ENCODE measurements at regions not wholly inside any gene's neighbourhood (a gene's known extent, or its start where the extent isn't known, plus 50 kb on each side); places are given as distances from the start of the nearest gene placed in this dataset.

DNA sequence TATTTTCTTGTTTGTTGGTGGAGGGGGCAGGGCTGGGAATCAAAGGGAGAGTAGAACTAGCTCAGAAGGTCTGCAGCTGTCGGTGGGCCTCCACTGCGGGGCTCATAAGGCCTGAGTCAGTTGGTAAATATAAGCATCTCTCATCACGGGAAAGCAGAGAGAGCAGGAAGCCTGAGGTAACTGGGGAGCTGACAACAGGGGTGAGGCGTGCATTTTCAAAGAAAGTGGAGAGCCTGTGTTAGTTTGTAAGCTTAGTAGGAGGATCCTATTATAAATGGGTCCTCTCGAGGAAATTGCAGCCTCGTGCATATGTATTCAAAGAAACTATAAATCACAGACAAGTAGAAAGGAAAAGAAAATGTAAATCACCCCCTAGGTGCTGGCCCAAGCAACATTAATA lies 221.0 kb upstream of the CDH13 start:
- H3K4me3 ChIP-seq (ENCODE audit: low read depth, low read length): no peak overlapping the region
- no peak for DNase-seq (ENCODE audit: low read depth)
- TF ChIP-seq, protein P1, sequence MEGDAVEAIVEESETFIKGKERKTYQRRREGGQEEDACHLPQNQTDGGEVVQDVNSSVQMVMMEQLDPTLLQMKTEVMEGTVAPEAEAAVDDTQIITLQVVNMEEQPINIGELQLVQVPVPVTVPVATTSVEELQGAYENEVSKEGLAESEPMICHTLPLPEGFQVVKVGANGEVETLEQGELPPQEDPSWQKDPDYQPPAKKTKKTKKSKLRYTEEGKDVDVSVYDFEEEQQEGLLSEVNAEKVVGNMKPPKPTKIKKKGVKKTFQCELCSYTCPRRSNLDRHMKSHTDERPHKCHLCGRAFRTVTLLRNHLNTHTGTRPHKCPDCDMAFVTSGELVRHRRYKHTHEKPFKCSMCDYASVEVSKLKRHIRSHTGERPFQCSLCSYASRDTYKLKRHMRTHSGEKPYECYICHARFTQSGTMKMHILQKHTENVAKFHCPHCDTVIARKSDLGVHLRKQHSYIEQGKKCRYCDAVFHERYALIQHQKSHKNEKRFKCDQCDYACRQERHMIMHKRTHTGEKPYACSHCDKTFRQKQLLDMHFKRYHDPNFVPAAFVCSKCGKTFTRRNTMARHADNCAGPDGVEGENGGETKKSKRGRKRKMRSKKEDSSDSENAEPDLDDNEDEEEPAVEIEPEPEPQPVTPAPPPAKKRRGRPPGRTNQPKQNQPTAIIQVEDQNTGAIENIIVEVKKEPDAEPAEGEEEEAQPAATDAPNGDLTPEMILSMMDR (IDR thresholded peaks at IDR 0.05; ENCODE audit: insufficient read depth, low read depth, low read length): no peak

DNA sequence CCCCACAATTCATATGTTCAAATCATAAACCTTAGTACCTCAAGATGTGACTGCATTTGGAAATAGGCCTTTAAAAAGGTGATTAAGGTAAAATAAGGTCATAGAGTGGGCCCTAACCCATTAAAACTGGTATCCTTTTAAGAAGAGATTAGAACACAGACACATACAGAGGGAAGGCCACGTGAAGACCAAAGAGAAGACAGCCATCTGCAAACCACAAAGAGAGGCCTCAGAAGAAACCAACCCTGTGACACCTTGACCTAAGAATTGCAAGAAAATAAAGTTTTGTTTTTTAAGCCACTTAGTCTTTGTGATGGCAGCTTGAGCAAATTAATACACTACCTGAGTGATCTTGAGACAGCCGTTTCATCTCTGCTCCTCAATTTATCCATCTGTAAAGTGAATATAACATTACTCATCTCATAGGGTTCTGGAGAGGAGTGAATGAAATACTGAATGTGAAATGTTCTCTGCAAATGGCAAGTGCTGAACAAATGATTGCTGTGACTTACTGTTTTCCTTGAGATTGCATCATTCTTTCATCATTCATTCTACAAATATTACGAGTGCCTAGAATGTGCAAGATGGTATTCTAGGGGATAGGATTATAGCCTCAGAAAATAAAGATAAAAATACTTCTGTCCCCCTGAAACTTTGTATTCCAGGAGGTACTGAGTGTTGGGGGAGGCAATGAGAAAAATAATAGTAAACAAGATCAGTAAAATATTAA lies 222.0 kb upstream of the CDH13 start:
- no peak for DNase-seq (ENCODE audit: low read depth)

DNA sequence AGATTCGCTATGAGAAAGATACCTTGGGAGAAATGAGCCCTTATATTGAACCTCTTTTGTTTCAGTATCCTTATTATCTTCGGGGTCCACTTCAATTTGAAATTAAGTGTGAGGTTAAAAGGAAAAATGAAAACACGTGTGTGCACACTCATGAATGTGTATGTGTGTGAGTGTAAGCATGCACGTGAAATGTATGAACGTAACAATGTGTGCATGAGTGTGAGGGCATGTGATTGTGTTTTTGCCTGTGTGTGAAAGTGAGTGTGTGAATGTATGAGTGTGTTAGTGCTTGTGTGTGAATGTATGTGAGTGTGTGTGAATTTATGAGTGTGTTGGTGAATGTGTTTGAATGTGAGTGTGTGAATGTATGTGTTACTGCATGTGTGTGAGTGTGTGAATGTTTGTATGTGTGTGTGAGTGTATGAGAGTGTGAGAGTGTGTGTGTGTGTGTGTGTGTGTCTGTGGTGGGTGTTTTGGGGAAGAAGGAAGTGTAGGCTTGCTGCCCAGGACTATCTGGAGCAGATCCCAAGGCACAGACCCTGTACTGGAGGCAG lies 224.0 kb upstream of the CDH13 start:
- no peak overlapping the region for H3K4me3 ChIP-seq (ENCODE audit: low read depth, low read length)
- TF ChIP-seq, protein P1 (IDR thresholded peaks at IDR 0.05; ENCODE audit: insufficient read depth, low read depth, low read length): no peak
- DNase-seq (ENCODE audit: low read depth): no peak

More for the DNA sequence above, 222.0 kb upstream of the CDH13 start:
- no peak overlapping the region for H3K4me3 ChIP-seq (ENCODE audit: low read depth, low read length)
- TF ChIP-seq, protein P1 (IDR thresholded peaks at IDR 0.05; ENCODE audit: insufficient read depth, low read depth, low read length): no peak

DNA sequence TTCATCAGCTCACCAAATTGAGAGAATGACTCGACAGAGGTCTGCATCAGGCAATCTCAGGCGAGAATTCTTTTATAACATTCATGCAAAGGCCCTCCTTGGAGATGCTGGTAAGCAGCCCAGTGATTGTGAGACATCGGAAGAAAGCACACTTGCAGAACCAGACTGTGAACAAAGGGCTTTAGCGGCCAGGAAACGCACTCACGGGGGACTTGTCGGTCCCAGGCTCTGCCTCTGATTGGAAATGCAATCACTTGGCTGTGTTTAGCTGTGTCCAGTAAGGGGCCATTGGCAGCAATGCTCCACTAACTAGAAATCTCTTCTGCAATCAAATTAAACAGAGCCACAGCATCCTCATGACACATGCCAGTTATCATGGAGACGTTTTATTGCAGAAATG lies 226.7 kb upstream of the CDH13 start:
- TF ChIP-seq, protein P1 (IDR thresholded peaks at IDR 0.05; ENCODE audit: insufficient read depth, low read depth, low read length): no peak
- DNase-seq (ENCODE audit: low read depth): no peak
- H3K4me3 ChIP-seq (ENCODE audit: low read depth, low read length): no peak overlapping the region

DNA sequence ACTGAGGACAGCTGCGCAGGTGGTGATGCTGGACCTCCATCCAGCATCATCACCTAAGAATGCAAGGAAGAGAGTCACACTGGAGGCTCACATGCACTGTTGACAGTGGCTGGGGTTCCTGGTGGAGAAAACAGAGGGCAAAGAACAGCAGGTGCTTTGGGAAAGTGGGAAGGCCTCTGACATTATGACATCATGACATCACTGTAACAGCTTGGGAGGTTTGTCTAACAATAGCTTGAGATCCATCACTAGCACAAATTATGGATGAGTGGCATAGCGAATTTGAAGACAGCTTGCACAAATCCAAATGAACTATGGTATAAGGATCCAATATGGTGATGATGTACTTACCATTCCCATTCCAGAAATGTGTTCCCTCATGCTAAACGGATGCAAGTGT lies 226.5 kb upstream of the MPHOSPH6 start:
- H3K4me3 ChIP-seq (ENCODE audit: low read depth, low read length): no peak overlapping the region
- TF ChIP-seq, protein P1 (IDR thresholded peaks at IDR 0.05; ENCODE audit: insufficient read depth, low read depth, low read length): no peak
- no peak for DNase-seq (ENCODE audit: low read depth)

DNA sequence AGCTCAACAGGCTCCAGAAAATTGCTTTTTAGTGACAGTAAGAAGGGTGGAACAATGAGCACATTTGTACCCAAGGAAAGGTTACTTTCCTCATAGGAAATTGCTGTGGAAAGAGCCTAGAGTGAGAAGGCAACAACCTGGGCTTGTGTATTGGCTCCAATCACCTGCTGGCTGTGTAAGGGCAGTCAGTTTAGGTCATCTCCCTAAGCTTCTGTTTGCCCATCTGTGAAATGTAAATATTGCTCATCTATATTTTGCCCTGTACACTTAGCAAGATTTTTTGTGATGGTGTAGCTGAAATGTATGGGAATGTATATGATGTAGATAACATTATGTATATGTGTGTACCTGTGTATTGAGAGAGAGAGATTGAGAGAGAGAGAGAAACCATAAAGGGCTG lies 225.2 kb upstream of the MPHOSPH6 start:
- DNase-seq (ENCODE audit: low read depth): no peak
- TF ChIP-seq, protein P1 (IDR thresholded peaks at IDR 0.05; ENCODE audit: insufficient read depth, low read depth, low read length): no peak
- H3K4me3 ChIP-seq (ENCODE audit: low read depth, low read length): no peak overlapping the region
